A549 (cell line): ENCODE measurements at regions not wholly inside any gene's neighbourhood (a gene's known extent, or its start where the extent isn't known, plus 50 kb on each side); places are given as distances from the start of the nearest gene placed in this dataset.
A peak's percentile ranks its signal among the peaks of the same experiment; 100 is the strongest.

Experiments used
- ATAC-seq, 2 experiments: fragments of 200-7000 bp in 1 of 2; fragments of >200 bp in 1 of 2; cut with Nextera tagmentation in 1 of 2; cut with Tn5 transposase in 1 of 2; 3 replicates each; pipeline versions ENCODE4 v1.8.0 to v1.9.1; 2018 to 2020; ENCODE audit warnings: mild to moderate bottlenecking in 1 of 2, moderate library complexity in 1 of 2
- CTCF ChIA-PET: fragments of 300-600 bp; sonication (Branson Sonifier 250); formaldehyde crosslinking; extraction: SDS; loops from one replicate; lab custom pipeline; 2021; ENCODE audit warnings: antibody characterized with exemption, inconsistent platforms; lab: Yijun Ruan, JAX
- POLR2A ChIA-PET: fragments of 350-600 bp; formaldehyde crosslinking; extraction: SDS; loops from one replicate; lab custom pipeline; 2021; ENCODE audit warnings: antibody characterized with exemption, inconsistent platforms; lab: Yijun Ruan, JAX
- DNase-seq, 2 experiments: peaks; one replicate each; pipeline versions ENCODE4 v3.0.0 to v3.0.0-alpha.2; 2011 to 2016; ENCODE audit warnings: low read depth in 1 of 2, low spot score in 1 of 2
- FAIRE-seq: peaks from 2 replicates; lab custom pipeline; 2011; peaks lifted over from hg19 to GRCh38; lab: Jason Lieb, UNC
- H3K27ac ChIP-seq, 2 experiments: fragments of >200 bp; sonication (Bioruptor Twin); formaldehyde crosslinking; 3 replicates each; pipeline ENCODE4 v1.5.1; 2016 to 2017
- H3K4me1 ChIP-seq: fragments of >200 bp; sonication (Bioruptor Twin); formaldehyde crosslinking; 3 replicates; pipeline ENCODE4 v1.6.1; 2016
- H3K4me2 ChIP-seq: fragments of >200 bp; sonication (Bioruptor Twin); formaldehyde crosslinking; 3 replicates; pipeline ENCODE4 v1.6.1; 2016
- H3K4me3 ChIP-seq: fragments of >200 bp; sonication (Bioruptor Twin); formaldehyde crosslinking; 3 replicates; pipeline ENCODE4 v1.5.1; 2016
- H3K9me3 ChIP-seq: fragments of >200 bp; sonication (Bioruptor Twin); formaldehyde crosslinking; 3 replicates; pipeline ENCODE4 v1.6.1; 2016
- BHLHE40 ChIP-seq: IDR thresholded peaks from 2 replicates; pipeline ENCODE4 v1.6.1; 2012; ENCODE audit warnings: low read depth, low read length, inconsistent platforms
- EP300 ChIP-seq, 2 experiments: fragments of >200 bp; sonication (Bioruptor Twin); formaldehyde crosslinking; IDR thresholded peaks; 2 replicates in 1 of 2; 3 replicates in 1 of 2; pipeline ENCODE4 v1.6.1; 2016 to 2017
- FOSB ChIP-seq: fragments of 250-450 bp; sonication (Bioruptor Pico); IDR thresholded peaks from 2 replicates; pipeline ENCODE4 v1.5.0; 2020; ENCODE audit warnings: mild to moderate bottlenecking, moderate library complexity
- HDAC2 ChIP-seq: fragments of 200-600 bp; sonication (generic); IDR thresholded peaks from 2 replicates; pipeline ENCODE4 v1.6.1; 2016
- HEYL ChIP-seq: fragments of 250-450 bp; sonication (Bioruptor Pico); IDR thresholded peaks from 2 replicates; pipeline ENCODE4 v1.8.0; 2021; ENCODE audit warnings: mild to moderate bottlenecking, moderate library complexity
- KDM5A ChIP-seq: fragments of 200-600 bp; sonication (generic); IDR thresholded peaks from 2 replicates; pipeline ENCODE4 v1.6.1; 2016; ENCODE audit warnings: antibody characterized with exemption, mild to moderate bottlenecking
- MAFK ChIP-seq: fragments of 450-650 bp; IDR thresholded peaks from 2 replicates; pipeline ENCODE4 v1.6.1; 2014; ENCODE audit not compliant: partially characterized antibody
- NFE2L2 ChIP-seq: fragments of 150-350 bp; conservative IDR thresholded peaks from 2 replicates; pipeline ENCODE4 v1.6.1; 2014; ENCODE audit warnings: low read length
- PHF8 ChIP-seq: fragments of 200-600 bp; sonication (generic); IDR thresholded peaks from 2 replicates; pipeline ENCODE4 v1.6.1; 2016; ENCODE audit warnings: low read depth, mild to moderate bottlenecking, antibody characterized with exemption, moderate library complexity, borderline replicate concordance
- POLR2AphosphoS2 ChIP-seq: conservative IDR thresholded peaks from 2 replicates; pipeline ENCODE4 v1.6.1; 2012; ENCODE audit warnings: low read length, improper control_type of control experiment, inconsistent platforms
- RAD21 ChIP-seq, 2 experiments: fragments of >200 bp in 1 of 2; sonication (Bioruptor Twin) in 1 of 2; formaldehyde crosslinking in 1 of 2; IDR thresholded peaks in 1 of 2; conservative IDR thresholded peaks in 1 of 2; 2 replicates in 1 of 2; 3 replicates in 1 of 2; pipeline ENCODE4 v1.6.1; 2012 to 2018; ENCODE audit warnings: inconsistent platforms in 1 of 2
- TP53 ChIP-seq: fragments of 250-450 bp; sonication (Bioruptor Pico); IDR thresholded peaks from 2 replicates; pipeline ENCODE4 v1.5.0; 2021; ENCODE audit warnings: mild to moderate bottlenecking, moderate library complexity
- ZC3H11A ChIP-seq: fragments of 450-650 bp; IDR thresholded peaks from 2 replicates; pipeline ENCODE4 v1.6.1; 2014; ENCODE audit warnings: antibody characterized with exemption, mild to moderate bottlenecking
- ZFP36 ChIP-seq: fragments of 450-650 bp; IDR thresholded peaks from 2 replicates; pipeline ENCODE4 v1.6.1; 2014; ENCODE audit warnings: borderline replicate concordance; ENCODE audit not compliant: partially characterized antibody
- whole genome bisulfite sequencing: methylation state at CpG from one replicate; pipeline ENCODE4 v1.1.6; 2017; ENCODE audit errors: missing lambda C conversion rate; 5-methylcytosine and 5-hydroxymethylcytosine counted together
- TF ChIP-seq, protein P1 (sequence below): fragments of >200 bp; sonication (Bioruptor Twin); formaldehyde crosslinking; IDR thresholded peaks from 3 replicates; pipeline ENCODE4 v1.5.1; 2016
- TF ChIP-seq, protein P2 (sequence below): fragments of 250-450 bp; sonication (Bioruptor Pico); IDR thresholded peaks from 2 replicates; pipeline ENCODE4 v1.5.0; 2021; ENCODE audit warnings: mild to moderate bottlenecking, moderate library complexity, borderline replicate concordance

DNA sequence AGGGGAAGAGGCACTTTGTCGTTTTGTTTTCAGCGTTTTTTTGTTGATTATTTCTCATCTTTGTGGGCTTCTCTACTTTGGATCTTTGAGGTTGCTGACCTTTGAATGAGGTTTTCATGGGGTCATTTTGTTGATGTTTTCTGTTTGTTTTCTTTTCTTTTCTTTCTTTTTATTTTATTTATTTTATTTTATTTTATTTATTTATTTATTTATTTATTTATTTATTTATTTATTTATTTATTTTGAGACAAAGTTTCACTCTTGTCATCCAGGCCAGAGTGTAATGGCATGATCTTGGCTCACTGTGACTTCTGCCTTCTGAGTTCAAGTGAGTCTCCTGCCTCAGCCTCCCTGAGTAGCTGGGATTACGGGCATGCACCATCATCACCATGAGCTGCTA lies 946.7 kb downstream of the TLE4 start:
- ChIA-PET CTCF (interaction anchor here (0.5 to 1.5 kb wide), 2 partner anchors 9 to 1808 kb away, joined by 3 read pairs; no protein-coding TSS in a partner anchor), POLR2A (no interaction called here)
- peak; percentile 59 for TF ChIP-seq ZC3H11A
- TF ChIP-seq PHF8: no peak
- FAIRE-seq (no peak), DNase-seq (no peak), ATAC-seq (no peak)
- Histone ChIP-seq H3K4me3 (no peak overlapping the region), H3K4me2 (no peak overlapping the region), H3K4me1 (no peaks in the 10 kb centered on the region), H3K27ac (no peak overlapping the region), H3K9me3 (no peaks in the 10 kb centered on the region)
- WGBS: 25% methylated on average over 3 of the region's 3 CpGs

DNA sequence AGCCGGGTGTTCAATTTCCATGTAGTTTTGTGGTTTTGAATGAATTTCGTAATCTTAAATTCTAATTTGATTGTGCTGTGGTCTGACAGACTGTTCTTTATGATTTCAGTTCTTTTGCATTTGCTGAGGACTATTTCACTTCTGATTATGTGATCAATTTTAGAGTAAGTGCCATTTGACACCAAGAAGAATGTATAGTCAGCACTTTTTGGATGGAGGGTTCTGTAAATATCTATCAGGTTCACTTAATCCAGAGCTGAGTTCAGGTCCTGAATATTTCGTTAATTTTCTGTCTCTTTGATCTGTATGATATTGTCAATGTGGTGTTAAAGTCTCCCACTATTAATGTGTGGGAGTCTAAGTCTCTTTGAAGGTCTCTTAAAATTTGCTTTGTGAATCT lies 944.9 kb downstream of the TLE4 start:
- Histone ChIP-seq H3K4me2 (no peak overlapping the region), H3K27ac (no peak overlapping the region), H3K4me3 (no peak overlapping the region), H3K4me1 (no peaks in the 10 kb centered on the region), H3K9me3 (no peaks in the 10 kb centered on the region)
- DNase-seq (no peak), FAIRE-seq (no peak), ATAC-seq (no peak)
- WGBS: 7% methylated on average over 3 of the region's 3 CpGs
- TF ChIP-seq POLR2AphosphoS2 (no peak), MAFK (peak; percentile 89)
- POLR2A ChIA-PET: no interaction called here
- CTCF ChIA-PET: interaction anchor here (0.6 to 1.0 kb wide), 2 partner anchors 36 to 1123 kb away, joined by 3 to 4 read pairs; no protein-coding TSS in a partner anchor

DNA sequence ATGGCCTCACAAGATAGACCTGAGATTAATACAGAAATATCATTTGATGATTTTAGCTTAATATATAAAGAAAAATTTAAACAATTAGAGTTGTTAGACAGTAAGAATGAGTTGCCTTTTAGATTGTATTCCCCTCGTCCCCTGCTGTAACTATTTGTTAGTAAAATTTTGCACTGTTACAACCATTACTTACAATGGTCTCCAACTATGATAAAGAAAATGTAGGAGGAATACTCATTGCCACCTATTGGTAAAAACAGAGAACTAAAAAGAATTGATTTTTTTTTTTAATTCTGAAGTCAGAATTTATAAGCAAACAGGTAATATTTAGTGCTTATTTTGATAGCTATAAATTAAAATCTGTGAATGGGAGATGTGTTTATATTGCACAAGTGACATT lies 937.6 kb downstream of the TLE4 start:
- WGBS: 2% methylated on average over 1 of the region's 1 CpG
- no peak for TF ChIP-seq TP53 (CRISPR knock-in tag)
- TF ChIP-seq RAD21 (conservative IDR thresholded peaks at IDR 0.05 in 1 of 2, IDR thresholded peaks at IDR 0.05 in 1 of 2): 0 out of 5 replicates have a peak, but pooled peaks of 1 of the 2 experiments have one; percentile 6
- no peaks in the 10 kb centered on the region for H3K9me3 ChIP-seq
- no peak overlapping the region for H3K27ac ChIP-seq
- POLR2A ChIA-PET: no interaction called here
- CTCF ChIA-PET: interaction anchor here (0.6 kb wide), 1 partner anchor 10 kb away, joined by 3 read pairs; no protein-coding TSS in a partner anchor
- H3K4me1 ChIP-seq: no peaks in the 10 kb centered on the region
- FAIRE-seq: no peak
- no peak overlapping the region for H3K4me3 ChIP-seq
- ATAC-seq: no peak
- no peak overlapping the region for H3K4me2 ChIP-seq
- no peak for DNase-seq

DNA sequence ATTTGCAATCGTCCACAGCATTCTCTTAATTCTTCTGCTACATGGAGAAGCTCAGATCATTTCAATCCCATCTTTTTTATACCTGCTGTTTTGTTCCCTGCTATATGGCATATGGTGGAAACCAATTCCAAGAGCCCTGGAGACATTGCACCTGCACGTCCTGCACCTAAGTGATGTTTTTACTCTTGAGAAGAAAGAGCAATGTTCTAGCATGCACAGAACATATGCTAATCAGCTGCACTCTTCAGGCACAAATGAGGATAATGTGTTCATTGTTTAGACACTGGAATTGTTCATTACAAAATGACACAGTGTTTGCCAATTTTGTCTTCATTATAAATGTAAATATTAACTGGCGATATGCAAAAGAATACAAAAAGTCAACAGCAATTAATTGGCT lies 935.8 kb downstream of the TLE4 start:
- ChIA-PET POLR2A (no interaction called here), CTCF (no interaction called here)
- Histone ChIP-seq H3K9me3 (no peaks in the 10 kb centered on the region), H3K4me2 (no peak overlapping the region), H3K4me3 (no peak overlapping the region), H3K27ac (no peak overlapping the region), H3K4me1 (no peaks in the 10 kb centered on the region)
- DNase-seq: no peak
- no peak for FAIRE-seq
- no peak for ATAC-seq
- TF ChIP-seq, protein P1, sequence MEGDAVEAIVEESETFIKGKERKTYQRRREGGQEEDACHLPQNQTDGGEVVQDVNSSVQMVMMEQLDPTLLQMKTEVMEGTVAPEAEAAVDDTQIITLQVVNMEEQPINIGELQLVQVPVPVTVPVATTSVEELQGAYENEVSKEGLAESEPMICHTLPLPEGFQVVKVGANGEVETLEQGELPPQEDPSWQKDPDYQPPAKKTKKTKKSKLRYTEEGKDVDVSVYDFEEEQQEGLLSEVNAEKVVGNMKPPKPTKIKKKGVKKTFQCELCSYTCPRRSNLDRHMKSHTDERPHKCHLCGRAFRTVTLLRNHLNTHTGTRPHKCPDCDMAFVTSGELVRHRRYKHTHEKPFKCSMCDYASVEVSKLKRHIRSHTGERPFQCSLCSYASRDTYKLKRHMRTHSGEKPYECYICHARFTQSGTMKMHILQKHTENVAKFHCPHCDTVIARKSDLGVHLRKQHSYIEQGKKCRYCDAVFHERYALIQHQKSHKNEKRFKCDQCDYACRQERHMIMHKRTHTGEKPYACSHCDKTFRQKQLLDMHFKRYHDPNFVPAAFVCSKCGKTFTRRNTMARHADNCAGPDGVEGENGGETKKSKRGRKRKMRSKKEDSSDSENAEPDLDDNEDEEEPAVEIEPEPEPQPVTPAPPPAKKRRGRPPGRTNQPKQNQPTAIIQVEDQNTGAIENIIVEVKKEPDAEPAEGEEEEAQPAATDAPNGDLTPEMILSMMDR: no peak
- no peak for TF ChIP-seq ZFP36
- TF ChIP-seq, protein P2, sequence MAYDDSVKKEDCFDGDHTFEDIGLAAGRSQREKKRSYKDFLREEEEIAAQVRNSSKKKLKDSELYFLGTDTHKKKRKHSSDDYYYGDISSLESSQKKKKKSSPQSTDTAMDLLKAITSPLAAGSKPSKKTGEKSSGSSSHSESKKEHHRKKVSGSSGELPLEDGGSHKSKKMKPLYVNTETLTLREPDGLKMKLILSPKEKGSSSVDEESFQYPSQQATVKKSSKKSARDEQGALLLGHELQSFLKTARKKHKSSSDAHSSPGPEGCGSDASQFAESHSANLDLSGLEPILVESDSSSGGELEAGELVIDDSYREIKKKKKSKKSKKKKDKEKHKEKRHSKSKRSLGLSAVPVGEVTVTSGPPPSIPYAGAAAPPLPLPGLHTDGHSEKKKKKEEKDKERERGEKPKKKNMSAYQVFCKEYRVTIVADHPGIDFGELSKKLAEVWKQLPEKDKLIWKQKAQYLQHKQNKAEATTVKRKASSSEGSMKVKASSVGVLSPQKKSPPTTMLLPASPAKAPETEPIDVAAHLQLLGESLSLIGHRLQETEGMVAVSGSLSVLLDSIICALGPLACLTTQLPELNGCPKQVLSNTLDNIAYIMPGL (CRISPR knock-in tag): no peak
- TF ChIP-seq FOSB (CRISPR knock-in tag): no peak
- no peak for TF ChIP-seq KDM5A
- TF ChIP-seq EP300 (IDR thresholded peaks at IDR 0.05): no peak
- TF ChIP-seq NFE2L2: no peak
- TF ChIP-seq BHLHE40: no peak
- no peak for TF ChIP-seq TP53 (CRISPR knock-in tag)
- no peak for TF ChIP-seq HEYL (CRISPR knock-in tag)
- no peak for TF ChIP-seq HDAC2
- WGBS: 9% methylated on average over 3 of the region's 3 CpGs
